Suprapubic skin (tissue), 4 donors: ENCODE measurements at regions not wholly inside any gene's neighbourhood (a gene's known extent, or its start where the extent isn't known, plus 50 kb on each side); places are given as distances from the start of the nearest gene placed in this dataset.

Source experiments
- DNase-seq, 2 donors: peaks; one replicate each; pipeline ENCODE4 v3.0.0-alpha.2; 2019; ENCODE audit warnings: low spot score in 2 of 2
- H3K27ac ChIP-seq: fragments of 200-600 bp; sonication (generic); one replicate; pipeline ENCODE4 v1.5.1; 2019
- H3K27me3 ChIP-seq: fragments of 200-600 bp; sonication (generic); one replicate; pipeline ENCODE4 v1.5.1; 2019
- H3K36me3 ChIP-seq: fragments of 200-600 bp; sonication (generic); one replicate; pipeline ENCODE4 v1.5.1; 2019
- H3K4me1 ChIP-seq: fragments of 200-600 bp; sonication (generic); one replicate; pipeline ENCODE4 v1.5.1; 2019
- H3K4me3 ChIP-seq: fragments of 200-600 bp; sonication (generic); one replicate; pipeline ENCODE4 v1.5.1; 2019; ENCODE audit warnings: mild to moderate bottlenecking
- H3K9me3 ChIP-seq: fragments of 200-600 bp; sonication (generic); one replicate; pipeline ENCODE4 v1.5.1; 2019
- CTCF ChIP-seq, 2 donors: fragments of 200-600 bp in 1 of 2; fragments of 450-650 bp in 1 of 2; sonication (generic) in 1 of 2; IDR thresholded peaks; one replicate each; pipeline ENCODE4 v1.5.1; 2016 to 2019; ENCODE audit warnings: antibody characterized with exemption in 2 of 2, mild to moderate bottlenecking in 1 of 2, moderate library complexity in 1 of 2
- EP300 ChIP-seq: sonication (generic); formaldehyde crosslinking; IDR thresholded peaks from one replicate; pipeline ENCODE4 v1.6.1; 2017; ENCODE audit warnings: antibody characterized with exemption
- POLR2A ChIP-seq, 2 donors: fragments of 450-650 bp; IDR thresholded peaks; one replicate each; pipeline ENCODE4 v1.6.1; 2017; ENCODE audit warnings: antibody characterized with exemption in 2 of 2, mild to moderate bottlenecking in 2 of 2, moderate library complexity in 2 of 2
- POLR2AphosphoS5 ChIP-seq, 3 donors: sonication (generic); formaldehyde crosslinking; IDR thresholded peaks; one replicate each; pipeline ENCODE4 v1.6.1; 2017; ENCODE audit warnings: antibody characterized with exemption in 3 of 3
- WGBS: methylation state at CpG from one replicate; pipeline ENCODE4 v1.1.5; 2018; 5-methylcytosine and 5-hydroxymethylcytosine counted together

- no peaks in the 10 kb centered on the region for H3K36me3 ChIP-seq
- no peak for DNase-seq
- no peak overlapping the region for H3K27ac ChIP-seq
These were observed 314.3 kb downstream of the SOX9 start for GRCh38 chr17:72434991-72435618.

GRCh38 chr17:72438783-72439182 lies 318.0 kb downstream of the SOX9 start:
- WGBS: 85% methylated on average over 6 of the region's 6 CpGs
- H3K9me3 ChIP-seq: no peaks in the 10 kb centered on the region
- peaks cover 12% of the 10 kb centered on the region for H3K4me1 ChIP-seq
- no peaks in the 10 kb centered on the region for H3K36me3 ChIP-seq
- no peak for DNase-seq
- no peak for TF ChIP-seq CTCF (IDR thresholded peaks at IDR 0.05)
- TF ChIP-seq EP300: no peak
- TF ChIP-seq POLR2AphosphoS5 (IDR thresholded peaks at IDR 0.05): no peak
- no peak for TF ChIP-seq POLR2A (IDR thresholded peaks at IDR 0.05)
- no peaks in the 10 kb centered on the region for H3K27me3 ChIP-seq
- H3K27ac ChIP-seq: no peak overlapping the region
- no peak overlapping the region for H3K4me3 ChIP-seq

More at GRCh38 chr17:72434991-72435618, 314.3 kb downstream of the SOX9 start:
- WGBS: 81% methylated on average over 9 of the region's 9 CpGs
- no peak overlapping the region for H3K4me3 ChIP-seq
- no peaks in the 10 kb centered on the region for H3K9me3 ChIP-seq
- TF ChIP-seq POLR2A (IDR thresholded peaks at IDR 0.05) (no peak), CTCF (IDR thresholded peaks at IDR 0.05) (no peak), EP300 (no peak), POLR2AphosphoS5 (IDR thresholded peaks at IDR 0.05) (no peak)
- H3K27me3 ChIP-seq: no peaks in the 10 kb centered on the region
- H3K4me1 ChIP-seq: peaks cover 24% of the 10 kb centered on the region

GRCh38 chr17:72439893-72440502 lies 319.2 kb downstream of the SOX9 start:
- WGBS: 75% methylated on average over 10 of the region's 12 CpGs
- no peak for DNase-seq
- no peaks in the 10 kb centered on the region for H3K36me3 ChIP-seq
- H3K4me1 ChIP-seq: peaks cover 6% of the 10 kb centered on the region
- no peak for TF ChIP-seq CTCF (IDR thresholded peaks at IDR 0.05)
- no peak for TF ChIP-seq POLR2A (IDR thresholded peaks at IDR 0.05)
- no peak for TF ChIP-seq EP300
- no peak for TF ChIP-seq POLR2AphosphoS5 (IDR thresholded peaks at IDR 0.05)
- H3K9me3 ChIP-seq: no peaks in the 10 kb centered on the region
- no peaks in the 10 kb centered on the region for H3K27me3 ChIP-seq
- no peak overlapping the region for H3K27ac ChIP-seq
- H3K4me3 ChIP-seq: no peak overlapping the region

GRCh38 chr17:72440961-72441360 lies 320.1 kb downstream of the SOX9 start:
- Histone ChIP-seq H3K9me3 (no peaks in the 10 kb centered on the region), H3K4me1 (no peaks in the 10 kb centered on the region), H3K36me3 (no peaks in the 10 kb centered on the region), H3K27me3 (no peaks in the 10 kb centered on the region), H3K4me3 (no peak overlapping the region), H3K27ac (no peak overlapping the region)
- TF ChIP-seq POLR2AphosphoS5 (IDR thresholded peaks at IDR 0.05) (no peak), EP300 (no peak), POLR2A (IDR thresholded peaks at IDR 0.05) (no peak), CTCF (IDR thresholded peaks at IDR 0.05) (no peak)
- DNase-seq: no peak
- 85% methylated on average over 6 of the region's 6 CpGs for WGBS

GRCh38 chr17:72441909-72442308 lies 321.1 kb downstream of the SOX9 start:
- H3K27me3 ChIP-seq: no peaks in the 10 kb centered on the region
- H3K9me3 ChIP-seq: no peaks in the 10 kb centered on the region
- H3K27ac ChIP-seq: no peak overlapping the region
- TF ChIP-seq CTCF (IDR thresholded peaks at IDR 0.05): no peak
- WGBS: 97% methylated on average over 4 of the region's 4 CpGs
- no peak for DNase-seq
- H3K4me1 ChIP-seq: no peaks in the 10 kb centered on the region
- no peaks in the 10 kb centered on the region for H3K36me3 ChIP-seq
- no peak overlapping the region for H3K4me3 ChIP-seq
